ENCODE measurements at regions not wholly inside any gene's neighbourhood (a gene's known extent, or its start where the extent isn't known, plus 50 kb on each side); places are given as distances from the start of the nearest gene placed in this dataset.

GRCh38 chr5:67974054-67974453 lies 241.5 kb upstream of the PIK3R1 start:
- no peaks in the 10 kb centered on the region for H3K36me3 ChIP-seq (ENCODE audit: control insufficient read depth, insufficient read depth, low read length)
- no peak for DNase-seq (ENCODE audit: low read depth)
- no peak for TF ChIP-seq CTCF (IDR thresholded peaks at IDR 0.05; ENCODE audit: insufficient read depth, low read length, poor library complexity, severe bottlenecking)
- no peaks in the 10 kb centered on the region for H3K27me3 ChIP-seq (ENCODE audit: control insufficient read depth, insufficient read depth, low read length)
- no peak overlapping the region for H3K4me3 ChIP-seq (ENCODE audit: low read depth, low read length)

- Histone ChIP-seq H3K27me3 (ENCODE audit: control insufficient read depth, insufficient read depth, low read length) (no peaks in the 10 kb centered on the region), H3K4me3 (ENCODE audit: low read depth, low read length) (no peak overlapping the region), H3K36me3 (ENCODE audit: control insufficient read depth, insufficient read depth, low read length) (no peaks in the 10 kb centered on the region)
- TF ChIP-seq CTCF (IDR thresholded peaks at IDR 0.05; ENCODE audit: insufficient read depth, low read length, poor library complexity, severe bottlenecking): no peak
- no peak for DNase-seq (ENCODE audit: low read depth)
Measured at GRCh38 chr5:67971971-67972821, 243.4 kb upstream of the PIK3R1 start.

GRCh38 chr5:67971223-67971830 lies 244.2 kb upstream of the PIK3R1 start:
- Histone ChIP-seq H3K27me3 (ENCODE audit: control insufficient read depth, insufficient read depth, low read length) (no peaks in the 10 kb centered on the region), H3K36me3 (ENCODE audit: control insufficient read depth, insufficient read depth, low read length) (no peaks in the 10 kb centered on the region), H3K4me3 (ENCODE audit: low read depth, low read length) (no peak overlapping the region)
- DNase-seq (ENCODE audit: low read depth): no peak
- no peak for TF ChIP-seq CTCF (IDR thresholded peaks at IDR 0.05; ENCODE audit: insufficient read depth, low read length, poor library complexity, severe bottlenecking)

GRCh38 chr5:67969631-67970030 lies 245.9 kb upstream of the PIK3R1 start:
- no peak for DNase-seq (ENCODE audit: low read depth)
- no peaks in the 10 kb centered on the region for H3K36me3 ChIP-seq (ENCODE audit: control insufficient read depth, insufficient read depth, low read length)
- no peak overlapping the region for H3K4me3 ChIP-seq (ENCODE audit: low read depth, low read length)
- TF ChIP-seq CTCF (IDR thresholded peaks at IDR 0.05; ENCODE audit: insufficient read depth, low read length, poor library complexity, severe bottlenecking): no peak
- H3K27me3 ChIP-seq (ENCODE audit: control insufficient read depth, insufficient read depth, low read length): no peaks in the 10 kb centered on the region

GRCh38 chr5:67969176-67969575 lies 246.4 kb upstream of the PIK3R1 start:
- Histone ChIP-seq H3K27me3 (ENCODE audit: control insufficient read depth, insufficient read depth, low read length) (no peaks in the 10 kb centered on the region), H3K4me3 (ENCODE audit: low read depth, low read length) (no peak overlapping the region), H3K36me3 (ENCODE audit: control insufficient read depth, insufficient read depth, low read length) (no peaks in the 10 kb centered on the region)
- TF ChIP-seq CTCF (IDR thresholded peaks at IDR 0.05; ENCODE audit: insufficient read depth, low read length, poor library complexity, severe bottlenecking): no peak
- DNase-seq (ENCODE audit: low read depth): no peak

All from kidney epithelial cell (primary cell).